Mesendoderm (in vitro differentiated cells): ENCODE measurements at regions not wholly inside any gene's neighbourhood (a gene's known extent, or its start where the extent isn't known, plus 50 kb on each side); places are given as distances from the start of the nearest gene placed in this dataset.

Experiments
- DNase-seq: peaks from one replicate; pipeline ENCODE4 v3.0.0; 2013
- H2AK5ac ChIP-seq: 2 replicates; pipeline ENCODE4 v1.6.1; 2013; ENCODE audit warnings: low read length, inconsistent platforms
- H2BK120ac ChIP-seq: 2 replicates; pipeline ENCODE4 v1.6.1; 2013; ENCODE audit warnings: low read depth, mild to moderate bottlenecking, low read length, moderate library complexity, mixed read lengths
- H2BK15ac ChIP-seq: replicated peaks from 2 replicates; pipeline ENCODE4 v1.6.1; 2013; ENCODE audit warnings: low read depth, mild to moderate bottlenecking, moderate library complexity
- H2BK5ac ChIP-seq: 2 replicates; pipeline ENCODE4 v1.6.1; 2013; ENCODE audit warnings: low read length, inconsistent platforms
- H3K18ac ChIP-seq: 2 replicates; pipeline ENCODE4 v1.6.1; 2013; ENCODE audit warnings: mild to moderate bottlenecking, low read length, mixed read lengths
- H3K23ac ChIP-seq: one replicate; pipeline ENCODE4 v1.6.1; 2013; ENCODE audit warnings: low read length
- H3K27ac ChIP-seq: 2 replicates; pipeline ENCODE4 v1.5.1; 2013; ENCODE audit warnings: low read depth, mild to moderate bottlenecking, inconsistent platforms, low read length, moderate library complexity
- H3K27me3 ChIP-seq: 2 replicates; pipeline ENCODE4 v1.6.1; 2013; ENCODE audit warnings: low read length, control low read depth, mild to moderate bottlenecking, inconsistent platforms; ENCODE audit not compliant: insufficient read depth, poor library complexity
- H3K36me3 ChIP-seq: 2 replicates; pipeline ENCODE4 v1.6.1; 2013; ENCODE audit warnings: low read length, inconsistent platforms; ENCODE audit not compliant: control insufficient read depth, insufficient read depth
- H3K4ac ChIP-seq: one replicate; pipeline ENCODE4 v1.6.1; 2013; ENCODE audit warnings: low read depth, mild to moderate bottlenecking, low read length, moderate library complexity
- H3K4me1 ChIP-seq: 2 replicates; pipeline ENCODE4 v1.6.1; 2013; ENCODE audit warnings: low read depth, low read length, inconsistent platforms; ENCODE audit not compliant: control insufficient read depth
- H3K4me2 ChIP-seq: 2 replicates; pipeline ENCODE4 v1.6.1; 2013; ENCODE audit warnings: low read length
- H3K4me3 ChIP-seq: 2 replicates; pipeline ENCODE4 v1.5.1; 2013; ENCODE audit warnings: mild to moderate bottlenecking, low read length
- H3K56ac ChIP-seq: one replicate; pipeline ENCODE4 v1.6.1; 2013; ENCODE audit warnings: low read length
- H3K79me1 ChIP-seq: 2 replicates; pipeline ENCODE4 v1.6.1; 2013; ENCODE audit warnings: low read length, inconsistent platforms
- H3K79me2 ChIP-seq: 2 replicates; pipeline ENCODE4 v1.6.1; 2013; ENCODE audit warnings: mild to moderate bottlenecking, low read length; ENCODE audit not compliant: control insufficient read depth, insufficient read depth
- H3K9ac ChIP-seq: 2 replicates; pipeline ENCODE4 v1.6.1; 2013; ENCODE audit warnings: low read length, inconsistent platforms
- H4K5ac ChIP-seq: one replicate; pipeline ENCODE4 v1.6.1; 2013; ENCODE audit warnings: low read length
- H4K8ac ChIP-seq: one replicate; pipeline ENCODE4 v1.6.1; 2013; ENCODE audit warnings: low read depth, mild to moderate bottlenecking, control low read depth, low read length, moderate library complexity
- WGBS: extraction: QIAGEN DNeasy Blood & Tissue Kit; methylation state at CpG from one replicate; pipeline ENCODE4 v1.1.7; 2013; ENCODE audit warnings: low lambda C conversion rate, missing lambda C conversion rate; ENCODE audit not compliant: insufficient coverage; ENCODE audit errors: extremely low coverage; 5-methylcytosine and 5-hydroxymethylcytosine counted together

- Histone ChIP-seq H2BK15ac (no peak overlapping the region), H2BK5ac (no peak overlapping the region), H3K4me1 (peaks cover 18% of the 10 kb centered on the region), H3K79me1 (no peaks in the 10 kb centered on the region), H3K36me3 (no peaks in the 10 kb centered on the region), H3K27me3 (no peaks in the 10 kb centered on the region), H3K23ac (no peak overlapping the region), H3K18ac (no peak overlapping the region), H4K8ac (no peak overlapping the region), H3K4ac (no peak overlapping the region), H3K79me2 (no peaks in the 10 kb centered on the region), H3K4me3 (no peak overlapping the region), H3K4me2 (no peak overlapping the region), H2BK120ac (no peak overlapping the region), H3K9ac (no peak overlapping the region), H3K27ac (no peak overlapping the region), H2AK5ac (no peak overlapping the region), H3K56ac (no peak overlapping the region), H4K5ac (no peak overlapping the region)
- no peak for DNase-seq
- WGBS: no CpG with 5 or more reads among the region's 7 CpGs
Measured at GRCh38 chr1:29936031-29936544, 699.8 kb downstream of the PTPRU start.

GRCh38 chr1:29934255-29934772, 698.0 kb downstream of the PTPRU start:
- Histone ChIP-seq H3K4ac (peak overlapping the region; percentile 22), H3K79me1 (no peaks in the 10 kb centered on the region), H3K4me3 (no peak overlapping the region), H2AK5ac (no peak overlapping the region), H3K27me3 (no peaks in the 10 kb centered on the region), H3K9ac (no peak overlapping the region), H2BK5ac (peak overlapping the region; percentile 53), H2BK15ac (no peak overlapping the region), H3K18ac (peak overlapping the region; percentile 46), H2BK120ac (no peak overlapping the region), H3K36me3 (no peaks in the 10 kb centered on the region), H4K5ac (no peak overlapping the region), H3K4me2 (no peak overlapping the region), H3K23ac (no peak overlapping the region), H3K4me1 (peaks cover 18% of the 10 kb centered on the region), H3K56ac (peak overlapping the region; percentile 61), H3K79me2 (no peaks in the 10 kb centered on the region), H4K8ac (no peak overlapping the region), H3K27ac (no peak overlapping the region)
- DNase-seq: no peak
- WGBS: no CpG with 5 or more reads among the region's 6 CpGs

GRCh38 chr1:29933067-29933466, 696.7 kb downstream of the PTPRU start:
- H4K5ac ChIP-seq: no peak overlapping the region
- peaks cover 18% of the 10 kb centered on the region for H3K4me1 ChIP-seq
- H3K9ac ChIP-seq: no peak overlapping the region
- no peak overlapping the region for H3K27ac ChIP-seq
- H2BK15ac ChIP-seq: no peak overlapping the region
- no peaks in the 10 kb centered on the region for H3K36me3 ChIP-seq
- peak overlapping the region; percentile 67 for H2AK5ac ChIP-seq
- no peak overlapping the region for H3K4ac ChIP-seq
- H3K79me1 ChIP-seq: no peaks in the 10 kb centered on the region
- no peak overlapping the region for H3K4me3 ChIP-seq
- no peaks in the 10 kb centered on the region for H3K79me2 ChIP-seq
- no peak overlapping the region for H4K8ac ChIP-seq
- peak; percentile 79 for DNase-seq
- H3K18ac ChIP-seq: no peak overlapping the region
- H3K4me2 ChIP-seq: no peak overlapping the region
- WGBS: no CpG with 5 or more reads among the region's 4 CpGs
- H3K23ac ChIP-seq: peak overlapping the region; percentile 69
- H3K56ac ChIP-seq: peak overlapping the region; percentile 72
- no peaks in the 10 kb centered on the region for H3K27me3 ChIP-seq
- peak overlapping the region; percentile 64 for H2BK5ac ChIP-seq
- H2BK120ac ChIP-seq: no peak overlapping the region

- H3K27ac ChIP-seq: no peak overlapping the region
- no peak overlapping the region for H4K5ac ChIP-seq
- no CpG with 5 or more reads among the region's 8 CpGs for WGBS
- no peak overlapping the region for H3K4ac ChIP-seq
- H2BK15ac ChIP-seq: no peak overlapping the region
- H2BK5ac ChIP-seq: peak overlapping the region; percentile 64
- H2AK5ac ChIP-seq: peak overlapping the region; percentile 67
- no peak overlapping the region for H3K4me3 ChIP-seq
- H3K18ac ChIP-seq: peak overlapping the region; percentile 15
- no peaks in the 10 kb centered on the region for H3K79me2 ChIP-seq
- no peaks in the 10 kb centered on the region for H3K79me1 ChIP-seq
- no peak overlapping the region for H3K9ac ChIP-seq
- H3K23ac ChIP-seq: peak overlapping the region; percentile 69
- no peaks in the 10 kb centered on the region for H3K27me3 ChIP-seq
- peaks cover 18% of the 10 kb centered on the region for H3K4me1 ChIP-seq
- no peak overlapping the region for H3K4me2 ChIP-seq
- peak overlapping the region; percentile 72 for H3K56ac ChIP-seq
- no peak overlapping the region for H4K8ac ChIP-seq
- no peak for DNase-seq
- H3K36me3 ChIP-seq: no peaks in the 10 kb centered on the region
- H2BK120ac ChIP-seq: no peak overlapping the region
Measured at GRCh38 chr1:29932626-29933025, 696.3 kb downstream of the PTPRU start.

- Histone ChIP-seq H3K27ac (no peak overlapping the region), H2BK5ac (no peak overlapping the region), H3K9ac (peak overlapping the region; percentile 22), H3K4me1 (peaks cover 18% of the 10 kb centered on the region), H4K5ac (no peak overlapping the region), H4K8ac (no peak overlapping the region), H3K79me2 (no peaks in the 10 kb centered on the region), H2AK5ac (peak overlapping the region; percentile 50), H3K23ac (peak overlapping the region; percentile 6), H3K4ac (no peak overlapping the region), H3K4me2 (no peak overlapping the region), H3K56ac (peak overlapping the region; percentile 54), H2BK15ac (no peak overlapping the region), H3K4me3 (no peak overlapping the region), H3K36me3 (no peaks in the 10 kb centered on the region), H2BK120ac (no peak overlapping the region), H3K18ac (no peak overlapping the region), H3K79me1 (no peaks in the 10 kb centered on the region), H3K27me3 (no peaks in the 10 kb centered on the region)
- DNase-seq: peak; percentile 84
- WGBS: no CpG with 5 or more reads among the region's 13 CpGs
Measured at GRCh38 chr1:29931477-29932175, 695.3 kb downstream of the PTPRU start.
